Stimulated activated CD4-positive, alpha-beta T cell treated with anti-CD3 and anti-CD28 coated beads, Interleukin-15, amount 100 ng/mL, for 48 hours (primary cell): ENCODE measurements at regions not wholly inside any gene's neighbourhood (a gene's known extent, or its start where the extent isn't known, plus 50 kb on each side); places are given as distances from the start of the nearest gene placed in this dataset.

ENCODE experiments used
- DNase-seq, 2 donors: peaks; one replicate each; pipeline ENCODE4 v3.0.0-alpha.2; 2020; ENCODE audit warnings: low read depth in 2 of 2

DNA sequence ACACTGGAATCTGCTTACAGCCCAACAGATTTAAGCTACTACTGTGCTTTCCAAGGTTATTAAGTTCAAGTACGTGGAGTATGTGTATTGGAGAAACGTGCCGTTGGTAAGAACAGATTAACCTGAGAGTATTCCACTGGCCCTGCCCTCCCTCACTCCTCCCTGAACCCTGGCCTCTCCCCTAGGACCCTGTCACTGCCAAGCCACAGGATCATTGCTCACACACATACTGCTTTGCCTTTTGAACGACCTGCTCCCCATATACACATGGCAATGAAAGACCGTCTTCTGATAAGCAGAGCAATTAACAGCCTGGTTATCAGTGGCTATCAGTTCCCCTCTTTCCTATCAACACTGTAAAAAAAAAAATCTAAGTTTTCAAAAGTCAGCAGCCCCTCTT, 458.9 kb upstream of the DYNLRB2 start:
- no peak for DNase-seq

- DNase-seq = no peak
Observed at GRCh38 chr16:80080287-80080851, 460.4 kb upstream of the DYNLRB2 start.

GRCh38 chr16:80079072-80079471, 461.7 kb upstream of the DYNLRB2 start:
- no peak for DNase-seq

- DNase-seq = no peak
Observed at GRCh38 chr16:80077696-80078095, 463.1 kb upstream of the DYNLRB2 start.

- DNase-seq = no peak
Observed at GRCh38 chr16:80074329-80074728, 466.5 kb upstream of the DYNLRB2 start.

DNA sequence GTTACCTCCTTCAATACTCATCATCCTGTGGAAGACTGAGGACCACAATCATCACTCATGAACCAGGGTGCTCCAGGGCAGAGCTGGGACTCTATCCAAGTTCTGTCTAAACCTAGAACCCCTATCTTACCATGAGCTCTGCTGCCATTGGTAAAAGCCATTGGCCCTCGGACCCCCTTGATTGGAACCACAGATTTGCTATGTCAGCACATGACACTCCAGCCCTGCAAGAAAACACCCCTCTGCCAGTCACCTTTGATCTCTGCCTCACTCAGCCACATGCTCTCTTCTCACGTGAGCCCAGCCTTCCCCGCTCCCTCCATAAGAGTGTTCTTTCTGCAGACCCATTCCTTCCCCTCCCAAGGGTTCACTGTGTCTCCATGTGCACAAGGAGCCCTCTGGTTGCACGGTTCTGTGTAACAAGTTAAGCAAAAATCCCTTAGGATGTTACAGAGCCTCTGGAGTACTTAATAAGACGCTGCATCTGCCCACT, 468.8 kb upstream of the DYNLRB2 start:
- DNase-seq = no peak

DNA sequence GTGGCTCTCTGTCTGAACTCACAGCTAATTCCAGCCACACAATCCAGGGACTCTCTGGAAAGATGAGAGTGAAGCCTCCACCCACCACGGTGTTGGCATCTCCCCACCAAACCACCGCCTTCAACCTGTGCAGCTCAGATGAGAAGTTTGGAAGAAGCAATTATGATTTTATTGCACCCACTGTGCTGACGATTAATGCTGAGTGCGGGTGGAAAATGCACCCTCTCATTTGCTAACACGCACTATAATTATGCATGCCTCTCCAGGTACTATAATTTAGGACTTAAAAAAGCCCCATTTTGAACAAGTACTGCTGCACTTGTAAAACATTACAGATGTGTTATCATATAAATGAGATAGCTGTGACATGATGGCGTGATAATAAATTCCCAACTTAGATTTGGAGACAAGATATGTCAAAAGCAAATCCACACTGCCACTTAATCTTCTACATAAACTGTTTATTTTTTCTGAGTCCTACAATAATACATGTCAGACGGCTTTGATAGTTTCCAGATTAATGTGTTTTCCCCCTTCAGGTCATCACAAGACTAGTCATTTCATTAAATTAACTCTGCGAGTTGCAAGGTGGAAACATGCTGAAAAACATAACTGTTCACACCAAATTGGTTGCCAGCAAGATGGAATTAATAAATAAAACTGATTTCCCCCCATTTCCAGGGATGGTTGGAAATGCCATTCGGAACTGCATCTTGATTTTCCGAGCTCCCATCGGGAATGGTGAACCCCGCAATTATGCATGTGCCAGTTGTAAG, 466.5 kb upstream of the MAF start:
- DNase-seq = no peak

- DNase-seq = no peak
Observed at GRCh38 chr16:80065541-80065940, 465.0 kb upstream of the MAF start.

GRCh38 chr16:80063713-80064069, 463.2 kb upstream of the MAF start:
- no peak for DNase-seq

GRCh38 chr16:80063031-80063712, 462.6 kb upstream of the MAF start:
- no peak for DNase-seq

DNA sequence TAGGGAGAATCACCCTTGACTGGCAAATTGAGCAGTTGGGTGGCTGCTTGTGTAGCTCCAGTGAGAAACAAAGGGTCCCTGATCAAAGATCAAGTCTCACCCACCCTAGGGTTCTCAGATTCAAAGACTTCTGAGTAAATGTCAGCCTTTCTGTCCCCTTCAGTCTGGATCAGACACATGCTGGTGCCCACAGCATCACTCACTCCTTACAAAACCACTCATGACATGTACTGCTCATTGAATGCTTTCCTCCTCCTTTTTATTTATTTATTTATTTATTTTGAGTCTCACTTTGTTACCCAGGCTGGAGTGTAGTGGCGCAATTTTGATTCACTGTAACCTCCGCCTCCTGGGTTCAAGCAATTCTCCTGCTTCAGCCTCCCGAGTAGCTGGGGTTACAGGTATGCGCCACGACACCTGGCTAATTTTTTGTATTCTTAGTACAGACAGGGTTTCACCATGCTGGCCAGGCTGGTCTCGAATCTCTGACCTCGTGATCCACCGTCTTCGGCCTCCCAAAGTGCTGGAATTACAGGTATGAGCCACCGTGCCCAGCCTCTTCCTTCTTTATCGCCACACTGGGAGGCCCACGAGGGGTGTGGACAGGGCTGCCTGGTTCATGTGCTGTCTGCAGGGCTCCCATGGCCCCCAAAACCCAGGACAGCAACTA, 462.0 kb upstream of the MAF start:
- DNase-seq = no peak

DNA sequence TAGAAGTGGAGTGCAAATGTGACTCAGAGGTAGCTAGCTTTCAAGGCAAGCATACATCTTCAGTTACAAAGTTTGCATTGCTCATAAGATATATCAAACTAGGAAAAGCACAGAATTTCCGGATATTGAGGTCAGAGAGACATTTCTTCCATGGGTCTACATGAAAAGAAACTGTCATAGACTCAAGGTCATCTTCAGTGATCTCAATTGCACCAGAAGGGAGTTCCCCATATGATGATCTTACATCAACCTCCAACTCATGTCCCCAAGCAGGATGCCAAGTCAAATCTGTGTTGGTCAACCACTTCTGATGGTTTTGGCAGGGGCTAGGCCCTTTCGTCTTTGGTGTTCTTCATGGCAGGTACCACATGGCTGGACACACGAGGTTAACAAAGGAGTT, 459.9 kb upstream of the MAF start:
- DNase-seq = no peak

- DNase-seq = no peak
Observed at GRCh38 chr16:80059836-80060235, 459.3 kb upstream of the MAF start.

- DNase-seq = no peak
Observed at GRCh38 chr16:80058214-80058613, 457.7 kb upstream of the MAF start.

GRCh38 chr16:80056324-80056723, 455.8 kb upstream of the MAF start:
- no peak for DNase-seq

DNA sequence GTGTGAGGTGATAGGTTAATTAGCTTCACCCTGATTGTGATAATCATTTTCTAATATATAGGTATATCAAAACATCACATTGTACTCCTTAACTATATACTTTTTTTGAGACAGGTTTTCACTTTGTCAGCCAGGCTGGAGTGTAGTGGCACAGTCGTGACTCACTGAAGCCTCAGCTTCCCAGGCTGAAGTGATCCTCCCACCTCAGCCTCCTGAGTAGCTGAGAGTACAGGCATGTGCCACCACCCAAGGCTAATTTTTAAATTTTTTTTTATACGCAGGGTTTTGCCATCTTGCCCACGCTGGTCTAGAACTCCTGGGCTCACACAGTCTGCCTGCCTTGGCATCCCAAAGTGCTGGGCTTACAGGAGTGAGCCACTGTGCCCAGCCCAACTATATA, 455.3 kb upstream of the MAF start:
- DNase-seq = no peak

- no peak for DNase-seq
Observed at GRCh38 chr16:80054647-80055046, 454.1 kb upstream of the MAF start.

- DNase-seq = no peak
Observed at GRCh38 chr16:80051040-80051439, 450.5 kb upstream of the MAF start.

DNA sequence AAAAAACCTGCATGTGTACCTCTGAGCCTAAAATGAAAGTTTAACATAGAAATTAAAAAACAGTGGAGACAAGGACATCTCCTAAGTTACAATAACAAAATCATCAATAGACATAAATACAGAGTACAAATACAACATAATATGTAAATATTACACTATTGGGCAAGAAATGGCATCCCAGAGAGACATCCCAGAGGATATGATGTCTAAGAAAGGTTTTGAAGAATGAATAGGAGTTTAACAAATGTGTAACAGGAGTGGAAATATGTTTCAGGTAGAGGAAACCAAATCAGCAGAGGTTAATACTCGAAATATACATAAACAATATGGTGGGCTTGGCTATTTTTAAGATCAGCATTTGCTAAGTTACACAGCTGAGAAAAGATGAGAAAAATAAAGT, 447.7 kb upstream of the MAF start:
- DNase-seq = no peak

GRCh38 chr16:80047842-80048241, 447.3 kb upstream of the MAF start:
- DNase-seq = no peak

- no peak for DNase-seq
Observed at GRCh38 chr16:80046848-80047247, 446.3 kb upstream of the MAF start.

- DNase-seq = no peak
Observed at GRCh38 chr16:80046261-80046660, 445.7 kb upstream of the MAF start.

DNA sequence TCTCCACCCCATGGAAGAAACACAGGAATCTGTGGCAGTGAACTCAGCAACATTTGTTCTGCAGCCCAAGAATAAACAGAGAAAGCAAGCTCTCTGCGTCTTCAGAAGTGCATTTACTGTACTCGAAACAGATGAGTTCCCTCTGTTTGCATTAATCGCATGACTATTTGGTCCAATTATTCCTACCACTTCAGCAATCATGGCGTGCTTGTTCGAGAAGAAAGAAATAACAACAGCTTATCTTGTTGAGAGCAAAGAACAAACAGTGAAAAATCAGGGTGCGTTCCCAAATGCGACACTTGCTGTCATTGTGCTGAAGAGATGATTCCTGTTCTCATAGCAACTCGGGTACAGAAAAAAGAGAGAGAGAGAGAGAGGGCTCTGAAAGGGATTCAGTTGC, 445.3 kb upstream of the MAF start:
- no peak for DNase-seq
